WTC11 (cell line): ENCODE measurements at regions not wholly inside any gene's neighbourhood (a gene's known extent, or its start where the extent isn't known, plus 50 kb on each side); places are given as distances from the start of the nearest gene placed in this dataset.

Source experiments
- CBFB ChIP-seq: sonication (generic); formaldehyde crosslinking; IDR thresholded peaks from 2 replicates; pipeline ENCODE4 v1.8.1; 2022; ENCODE audit warnings: mild to moderate bottlenecking, low read depth, missing genetic modification reagents
- HMGA2 ChIP-seq: fragments of 250-450 bp; sonication (Bioruptor Pico); IDR thresholded peaks from 2 replicates; pipeline ENCODE4 v1.4.0; 2021; ENCODE audit warnings: mild to moderate bottlenecking, moderate library complexity
- MAX ChIP-seq: sonication (generic); formaldehyde crosslinking; IDR thresholded peaks from 2 replicates; pipeline ENCODE4 v1.8.0; 2022; ENCODE audit warnings: mild to moderate bottlenecking, missing genetic modification reagents
- MLX ChIP-seq: sonication (generic); formaldehyde crosslinking; IDR thresholded peaks from 2 replicates; pipeline ENCODE4 v1.8.1; 2023; ENCODE audit warnings: mild to moderate bottlenecking, missing genetic modification reagents, moderate library complexity
- TEAD1 ChIP-seq: sonication (generic); formaldehyde crosslinking; IDR thresholded peaks from 2 replicates; pipeline ENCODE4 v1.8.0; 2022; ENCODE audit warnings: mild to moderate bottlenecking, missing genetic modification reagents
- ZNF121 ChIP-seq: sonication (generic); formaldehyde crosslinking; IDR thresholded peaks from 2 replicates; pipeline ENCODE4 v1.8.0; 2023; ENCODE audit warnings: missing genetic modification reagents
- ZNF425 ChIP-seq: fragments of 250-450 bp; sonication (Bioruptor Pico); conservative IDR thresholded peaks from 2 replicates; pipeline ENCODE4 v1.9.0; 2021; ENCODE audit warnings: mild to moderate bottlenecking
- ZNF671 ChIP-seq: fragments of 250-450 bp; sonication (Bioruptor Pico); IDR thresholded peaks from 2 replicates; pipeline ENCODE4 v1.8.0; 2021; ENCODE audit warnings: mild to moderate bottlenecking
- TF ChIP-seq, protein P1 (sequence below): fragments of 200-600 bp; IDR thresholded peaks from 2 replicates; pipeline ENCODE4 v1.8.0; 2022; ENCODE audit warnings: antibody characterized with exemption
- TF ChIP-seq, protein P2 (sequence below): sonication (generic); formaldehyde crosslinking; IDR thresholded peaks from 2 replicates; pipeline ENCODE4 v1.8.1; 2023; ENCODE audit warnings: mild to moderate bottlenecking, missing genetic modification reagents, moderate library complexity
- TF ChIP-seq, protein P3 (sequence below): sonication (generic); formaldehyde crosslinking; IDR thresholded peaks from 2 replicates; pipeline ENCODE4 v1.8.1; 2022; ENCODE audit warnings: missing genetic modification reagents, borderline replicate concordance
- TF ChIP-seq, protein P4 (sequence below): fragments of 250-450 bp; sonication (Bioruptor Pico); IDR thresholded peaks from 2 replicates; pipeline ENCODE4 v1.9.0; 2021; ENCODE audit warnings: mild to moderate bottlenecking
- TF ChIP-seq, protein P5 (sequence below): sonication (generic); formaldehyde crosslinking; IDR thresholded peaks from 2 replicates; pipeline ENCODE4 v1.8.0; 2023; ENCODE audit warnings: mild to moderate bottlenecking, missing genetic modification reagents

DNA sequence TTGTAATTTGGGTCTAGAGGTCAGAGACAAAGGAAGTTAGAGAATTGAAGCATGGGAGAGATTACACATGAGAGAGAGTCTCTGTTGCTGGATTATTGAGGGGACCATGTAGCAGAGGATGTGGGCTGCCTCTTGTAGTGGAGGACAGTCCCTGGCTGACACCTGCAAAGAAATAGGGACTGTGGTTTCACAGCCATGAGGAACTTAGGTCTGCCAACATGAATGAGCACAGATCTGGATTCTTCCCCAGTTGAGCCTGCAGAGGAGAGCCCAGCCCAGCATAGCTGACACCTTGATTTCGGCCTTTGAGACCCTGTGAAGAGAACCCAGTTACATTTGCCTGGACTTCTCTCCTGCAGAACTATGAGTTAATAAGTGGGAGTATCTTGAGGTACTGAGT lies 179.5 kb upstream of the TWIST2 start:
- TF ChIP-seq ZNF121 (no peak), MAX (no peak), ZNF425 (no peak), ZNF671 (CRISPR knock-in tag) (no peak), MLX (CRISPR knock-in tag) (no peak), HMGA2 (no peak), CBFB (CRISPR knock-in tag) (no peak), TEAD1 (CRISPR knock-in tag) (no peak)
- TF ChIP-seq, protein P1, sequence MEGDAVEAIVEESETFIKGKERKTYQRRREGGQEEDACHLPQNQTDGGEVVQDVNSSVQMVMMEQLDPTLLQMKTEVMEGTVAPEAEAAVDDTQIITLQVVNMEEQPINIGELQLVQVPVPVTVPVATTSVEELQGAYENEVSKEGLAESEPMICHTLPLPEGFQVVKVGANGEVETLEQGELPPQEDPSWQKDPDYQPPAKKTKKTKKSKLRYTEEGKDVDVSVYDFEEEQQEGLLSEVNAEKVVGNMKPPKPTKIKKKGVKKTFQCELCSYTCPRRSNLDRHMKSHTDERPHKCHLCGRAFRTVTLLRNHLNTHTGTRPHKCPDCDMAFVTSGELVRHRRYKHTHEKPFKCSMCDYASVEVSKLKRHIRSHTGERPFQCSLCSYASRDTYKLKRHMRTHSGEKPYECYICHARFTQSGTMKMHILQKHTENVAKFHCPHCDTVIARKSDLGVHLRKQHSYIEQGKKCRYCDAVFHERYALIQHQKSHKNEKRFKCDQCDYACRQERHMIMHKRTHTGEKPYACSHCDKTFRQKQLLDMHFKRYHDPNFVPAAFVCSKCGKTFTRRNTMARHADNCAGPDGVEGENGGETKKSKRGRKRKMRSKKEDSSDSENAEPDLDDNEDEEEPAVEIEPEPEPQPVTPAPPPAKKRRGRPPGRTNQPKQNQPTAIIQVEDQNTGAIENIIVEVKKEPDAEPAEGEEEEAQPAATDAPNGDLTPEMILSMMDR, result no peak
- TF ChIP-seq, protein P2, sequence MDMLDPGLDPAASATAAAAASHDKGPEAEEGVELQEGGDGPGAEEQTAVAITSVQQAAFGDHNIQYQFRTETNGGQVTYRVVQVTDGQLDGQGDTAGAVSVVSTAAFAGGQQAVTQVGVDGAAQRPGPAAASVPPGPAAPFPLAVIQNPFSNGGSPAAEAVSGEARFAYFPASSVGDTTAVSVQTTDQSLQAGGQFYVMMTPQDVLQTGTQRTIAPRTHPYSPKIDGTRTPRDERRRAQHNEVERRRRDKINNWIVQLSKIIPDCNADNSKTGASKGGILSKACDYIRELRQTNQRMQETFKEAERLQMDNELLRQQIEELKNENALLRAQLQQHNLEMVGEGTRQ (CRISPR knock-in tag), result no peak
- TF ChIP-seq, protein P3, sequence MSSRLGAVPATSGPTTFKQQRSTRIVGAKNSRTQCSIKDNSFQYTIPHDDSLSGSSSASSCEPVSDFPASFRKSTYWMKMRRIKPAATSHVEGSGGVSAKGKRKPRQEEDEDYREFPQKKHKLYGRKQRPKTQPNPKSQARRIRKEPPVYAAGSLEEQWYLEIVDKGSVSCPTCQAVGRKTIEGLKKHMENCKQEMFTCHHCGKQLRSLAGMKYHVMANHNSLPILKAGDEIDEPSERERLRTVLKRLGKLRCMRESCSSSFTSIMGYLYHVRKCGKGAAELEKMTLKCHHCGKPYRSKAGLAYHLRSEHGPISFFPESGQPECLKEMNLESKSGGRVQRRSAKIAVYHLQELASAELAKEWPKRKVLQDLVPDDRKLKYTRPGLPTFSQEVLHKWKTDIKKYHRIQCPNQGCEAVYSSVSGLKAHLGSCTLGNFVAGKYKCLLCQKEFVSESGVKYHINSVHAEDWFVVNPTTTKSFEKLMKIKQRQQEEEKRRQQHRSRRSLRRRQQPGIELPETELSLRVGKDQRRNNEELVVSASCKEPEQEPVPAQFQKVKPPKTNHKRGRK, result no peak
- TF ChIP-seq, protein P4, sequence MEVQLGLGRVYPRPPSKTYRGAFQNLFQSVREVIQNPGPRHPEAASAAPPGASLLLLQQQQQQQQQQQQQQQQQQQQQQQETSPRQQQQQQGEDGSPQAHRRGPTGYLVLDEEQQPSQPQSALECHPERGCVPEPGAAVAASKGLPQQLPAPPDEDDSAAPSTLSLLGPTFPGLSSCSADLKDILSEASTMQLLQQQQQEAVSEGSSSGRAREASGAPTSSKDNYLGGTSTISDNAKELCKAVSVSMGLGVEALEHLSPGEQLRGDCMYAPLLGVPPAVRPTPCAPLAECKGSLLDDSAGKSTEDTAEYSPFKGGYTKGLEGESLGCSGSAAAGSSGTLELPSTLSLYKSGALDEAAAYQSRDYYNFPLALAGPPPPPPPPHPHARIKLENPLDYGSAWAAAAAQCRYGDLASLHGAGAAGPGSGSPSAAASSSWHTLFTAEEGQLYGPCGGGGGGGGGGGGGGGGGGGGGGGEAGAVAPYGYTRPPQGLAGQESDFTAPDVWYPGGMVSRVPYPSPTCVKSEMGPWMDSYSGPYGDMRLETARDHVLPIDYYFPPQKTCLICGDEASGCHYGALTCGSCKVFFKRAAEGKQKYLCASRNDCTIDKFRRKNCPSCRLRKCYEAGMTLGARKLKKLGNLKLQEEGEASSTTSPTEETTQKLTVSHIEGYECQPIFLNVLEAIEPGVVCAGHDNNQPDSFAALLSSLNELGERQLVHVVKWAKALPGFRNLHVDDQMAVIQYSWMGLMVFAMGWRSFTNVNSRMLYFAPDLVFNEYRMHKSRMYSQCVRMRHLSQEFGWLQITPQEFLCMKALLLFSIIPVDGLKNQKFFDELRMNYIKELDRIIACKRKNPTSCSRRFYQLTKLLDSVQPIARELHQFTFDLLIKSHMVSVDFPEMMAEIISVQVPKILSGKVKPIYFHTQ (CRISPR knock-in tag), result no peak
- TF ChIP-seq, protein P5, sequence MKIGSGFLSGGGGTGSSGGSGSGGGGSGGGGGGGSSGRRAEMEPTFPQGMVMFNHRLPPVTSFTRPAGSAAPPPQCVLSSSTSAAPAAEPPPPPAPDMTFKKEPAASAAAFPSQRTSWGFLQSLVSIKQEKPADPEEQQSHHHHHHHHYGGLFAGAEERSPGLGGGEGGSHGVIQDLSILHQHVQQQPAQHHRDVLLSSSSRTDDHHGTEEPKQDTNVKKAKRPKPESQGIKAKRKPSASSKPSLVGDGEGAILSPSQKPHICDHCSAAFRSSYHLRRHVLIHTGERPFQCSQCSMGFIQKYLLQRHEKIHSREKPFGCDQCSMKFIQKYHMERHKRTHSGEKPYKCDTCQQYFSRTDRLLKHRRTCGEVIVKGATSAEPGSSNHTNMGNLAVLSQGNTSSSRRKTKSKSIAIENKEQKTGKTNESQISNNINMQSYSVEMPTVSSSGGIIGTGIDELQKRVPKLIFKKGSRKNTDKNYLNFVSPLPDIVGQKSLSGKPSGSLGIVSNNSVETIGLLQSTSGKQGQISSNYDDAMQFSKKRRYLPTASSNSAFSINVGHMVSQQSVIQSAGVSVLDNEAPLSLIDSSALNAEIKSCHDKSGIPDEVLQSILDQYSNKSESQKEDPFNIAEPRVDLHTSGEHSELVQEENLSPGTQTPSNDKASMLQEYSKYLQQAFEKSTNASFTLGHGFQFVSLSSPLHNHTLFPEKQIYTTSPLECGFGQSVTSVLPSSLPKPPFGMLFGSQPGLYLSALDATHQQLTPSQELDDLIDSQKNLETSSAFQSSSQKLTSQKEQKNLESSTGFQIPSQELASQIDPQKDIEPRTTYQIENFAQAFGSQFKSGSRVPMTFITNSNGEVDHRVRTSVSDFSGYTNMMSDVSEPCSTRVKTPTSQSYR (CRISPR knock-in tag), result no peak
